WTC11 (cell line): ENCODE measurements at regions not wholly inside any gene's neighbourhood (a gene's known extent, or its start where the extent isn't known, plus 50 kb on each side); places are given as distances from the start of the nearest gene placed in this dataset.

Experiments
- CBFB ChIP-seq: sonication (generic); formaldehyde crosslinking; IDR thresholded peaks from 2 replicates; pipeline ENCODE4 v1.8.1; 2022; ENCODE audit warnings: mild to moderate bottlenecking, low read depth, missing genetic modification reagents
- NFYB ChIP-seq: sonication (generic); formaldehyde crosslinking; conservative IDR thresholded peaks from 2 replicates; pipeline ENCODE4 v1.8.0; 2022; ENCODE audit warnings: low read depth, missing genetic modification reagents

- TF ChIP-seq CBFB (CRISPR knock-in tag) (no peak), NFYB (no peak)
These were observed 148.1 kb upstream of the UMPS start for GRCh38 chr3:124582196-124582595.
